IPS-15b (cell line): ENCODE measurements at regions not wholly inside any gene's neighbourhood (a gene's known extent, or its start where the extent isn't known, plus 50 kb on each side); places are given as distances from the start of the nearest gene placed in this dataset.

ENCODE experiments used
- H3K27me3 ChIP-seq: one replicate; pipeline ENCODE4 v1.6.1; 2013; ENCODE audit warnings: low read length; ENCODE audit not compliant: control insufficient read depth, insufficient read depth
- H3K36me3 ChIP-seq: one replicate; pipeline ENCODE4 v1.6.1; 2013; ENCODE audit warnings: low read length; ENCODE audit not compliant: control insufficient read depth, insufficient read depth
- H3K4me1 ChIP-seq: one replicate; pipeline ENCODE4 v1.6.1; 2013; ENCODE audit warnings: mild to moderate bottlenecking, low read length; ENCODE audit not compliant: control insufficient read depth, insufficient read depth
- H3K4me3 ChIP-seq: one replicate; pipeline ENCODE4 v1.5.1; 2013; ENCODE audit warnings: low read depth, low read length
- H3K9ac ChIP-seq: one replicate; pipeline ENCODE4 v1.6.1; 2013; ENCODE audit warnings: low read depth, mild to moderate bottlenecking, low read length
- H3K9me3 ChIP-seq: one replicate; pipeline ENCODE4 v1.6.1; 2013; ENCODE audit warnings: mild to moderate bottlenecking, low read length; ENCODE audit not compliant: control insufficient read depth, insufficient read depth

- Histone ChIP-seq H3K9ac (no peak overlapping the region), H3K27me3 (no peaks in the 10 kb centered on the region), H3K9me3 (no peaks in the 10 kb centered on the region), H3K36me3 (no peaks in the 10 kb centered on the region), H3K4me1 (no peaks in the 10 kb centered on the region), H3K4me3 (no peak overlapping the region)
Measured at GRCh38 chr21:27248814-27249213, 281.9 kb upstream of the ADAMTS5 start.

DNA sequence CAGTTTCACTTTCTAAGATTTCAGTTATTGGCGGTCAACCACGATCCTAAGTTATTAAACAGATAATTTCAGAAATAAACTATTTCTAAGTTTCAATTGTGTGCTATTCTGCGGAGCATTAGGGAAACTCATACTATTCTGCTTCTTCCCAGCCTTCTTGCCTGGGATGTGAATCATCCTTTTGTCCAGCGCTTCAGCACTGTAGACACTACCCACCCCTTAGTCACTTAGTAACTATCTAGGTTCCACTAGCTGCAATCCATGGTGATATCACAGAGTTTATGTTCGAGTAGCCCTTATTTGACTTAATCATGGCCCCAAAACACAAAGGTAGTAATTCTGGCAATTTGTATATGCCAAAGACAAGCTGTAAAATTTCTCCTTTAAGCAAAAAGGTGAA is 279.9 kb upstream of the ADAMTS5 start:
- no peak overlapping the region for H3K4me3 ChIP-seq
- H3K27me3 ChIP-seq = no peaks in the 10 kb centered on the region
- H3K9me3 ChIP-seq = no peaks in the 10 kb centered on the region
- H3K36me3 ChIP-seq = no peaks in the 10 kb centered on the region
- H3K4me1 ChIP-seq = no peaks in the 10 kb centered on the region
- no peak overlapping the region for H3K9ac ChIP-seq

- Histone ChIP-seq H3K9ac (no peak overlapping the region), H3K27me3 (no peaks in the 10 kb centered on the region), H3K9me3 (no peaks in the 10 kb centered on the region), H3K4me1 (no peaks in the 10 kb centered on the region), H3K36me3 (no peaks in the 10 kb centered on the region), H3K4me3 (no peak overlapping the region)
Measured at GRCh38 chr21:27244776-27245175, 277.9 kb upstream of the ADAMTS5 start.

GRCh38 chr21:27244352-27244751 is 277.5 kb upstream of the ADAMTS5 start:
- Histone ChIP-seq H3K4me3 (no peak overlapping the region), H3K27me3 (no peaks in the 10 kb centered on the region), H3K4me1 (no peaks in the 10 kb centered on the region), H3K36me3 (no peaks in the 10 kb centered on the region), H3K9me3 (no peaks in the 10 kb centered on the region), H3K9ac (no peak overlapping the region)

- Histone ChIP-seq H3K36me3 (no peaks in the 10 kb centered on the region), H3K4me1 (no peaks in the 10 kb centered on the region), H3K9ac (no peak overlapping the region), H3K27me3 (no peaks in the 10 kb centered on the region), H3K9me3 (no peaks in the 10 kb centered on the region), H3K4me3 (no peak overlapping the region)
Measured at GRCh38 chr21:27240839-27241238, 274.0 kb upstream of the ADAMTS5 start.

DNA sequence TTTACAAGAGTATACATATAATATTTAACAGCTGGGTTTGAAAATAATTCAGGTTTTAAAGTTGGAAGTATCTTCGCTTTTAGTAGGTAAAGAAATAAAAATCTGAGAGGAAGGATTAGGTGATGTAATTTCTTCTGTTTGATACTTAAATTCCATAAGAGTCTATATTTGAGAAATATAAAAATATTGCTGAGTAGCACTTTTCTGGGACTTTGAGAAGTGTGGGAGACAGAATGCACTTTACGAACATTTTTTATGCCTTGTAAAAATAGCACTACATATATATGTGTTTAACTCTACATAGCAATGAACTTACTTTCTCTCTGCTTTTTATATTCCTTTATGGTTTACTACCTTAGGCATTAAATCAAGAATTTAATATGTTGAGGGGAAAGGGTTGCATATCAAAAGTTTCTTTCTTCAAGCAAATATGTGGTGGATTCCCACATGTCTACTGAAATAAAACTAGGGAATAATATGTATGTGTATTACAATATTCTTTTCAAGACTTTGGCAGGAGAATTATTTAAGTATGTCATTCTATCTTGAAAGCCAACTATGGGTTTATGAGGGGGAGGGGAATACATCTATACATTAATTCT is 266.7 kb upstream of the ADAMTS5 start:
- H3K4me3 ChIP-seq = no peak overlapping the region
- H3K9me3 ChIP-seq = no peaks in the 10 kb centered on the region
- no peak overlapping the region for H3K9ac ChIP-seq
- no peaks in the 10 kb centered on the region for H3K4me1 ChIP-seq
- no peaks in the 10 kb centered on the region for H3K27me3 ChIP-seq
- H3K36me3 ChIP-seq = no peaks in the 10 kb centered on the region

- peaks cover 5% of the 10 kb centered on the region for H3K4me1 ChIP-seq
- no peaks in the 10 kb centered on the region for H3K9me3 ChIP-seq
- H3K27me3 ChIP-seq = no peaks in the 10 kb centered on the region
- H3K4me3 ChIP-seq = no peak overlapping the region
- H3K36me3 ChIP-seq = no peaks in the 10 kb centered on the region
- no peak overlapping the region for H3K9ac ChIP-seq
Measured at GRCh38 chr21:27225940-27226339, 259.1 kb upstream of the ADAMTS5 start.

DNA sequence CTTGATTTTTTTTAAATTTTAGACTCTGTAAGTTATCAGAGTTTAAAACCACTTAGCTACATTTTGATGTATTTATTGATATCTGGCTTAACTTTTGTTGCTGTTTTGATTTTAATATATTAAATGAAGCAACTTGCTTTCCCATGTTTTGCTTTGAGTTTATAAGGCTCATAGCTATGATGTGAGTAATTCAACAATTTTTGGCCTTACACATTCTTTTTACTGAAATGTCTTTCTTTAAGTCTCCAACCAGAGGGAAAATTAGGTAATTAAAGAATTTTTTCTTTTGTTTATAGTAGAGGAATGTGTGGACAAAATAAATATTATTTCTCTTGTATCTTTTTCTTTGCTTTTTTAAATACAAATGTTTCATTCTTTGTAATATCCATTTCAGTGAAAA is 258.3 kb upstream of the ADAMTS5 start:
- Histone ChIP-seq H3K27me3 (no peaks in the 10 kb centered on the region), H3K9me3 (no peaks in the 10 kb centered on the region), H3K9ac (no peak overlapping the region), H3K4me3 (no peak overlapping the region), H3K36me3 (no peaks in the 10 kb centered on the region), H3K4me1 (peaks cover 9% of the 10 kb centered on the region)

DNA sequence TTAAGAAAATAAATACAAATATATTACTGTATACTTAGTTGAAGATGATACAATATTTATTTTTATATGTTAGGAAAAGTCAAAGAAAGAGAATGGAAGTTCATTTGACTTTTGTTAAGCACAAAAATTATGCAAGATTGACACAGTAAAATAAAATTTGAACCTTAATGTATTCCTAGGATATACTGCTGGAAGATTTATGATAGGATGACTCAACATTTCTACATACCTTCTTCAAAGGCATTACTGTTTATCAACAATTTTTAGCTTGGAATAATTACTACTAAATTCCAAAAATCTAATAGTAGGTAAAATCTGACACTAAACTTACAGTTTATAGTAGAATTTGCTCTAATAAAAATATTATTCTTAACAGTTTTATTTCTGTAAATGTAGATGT is 257.3 kb upstream of the ADAMTS5 start:
- no peak overlapping the region for H3K4me3 ChIP-seq
- H3K36me3 ChIP-seq = no peaks in the 10 kb centered on the region
- no peak overlapping the region for H3K9ac ChIP-seq
- H3K27me3 ChIP-seq = no peaks in the 10 kb centered on the region
- no peaks in the 10 kb centered on the region for H3K9me3 ChIP-seq
- H3K4me1 ChIP-seq = peaks cover 9% of the 10 kb centered on the region

DNA sequence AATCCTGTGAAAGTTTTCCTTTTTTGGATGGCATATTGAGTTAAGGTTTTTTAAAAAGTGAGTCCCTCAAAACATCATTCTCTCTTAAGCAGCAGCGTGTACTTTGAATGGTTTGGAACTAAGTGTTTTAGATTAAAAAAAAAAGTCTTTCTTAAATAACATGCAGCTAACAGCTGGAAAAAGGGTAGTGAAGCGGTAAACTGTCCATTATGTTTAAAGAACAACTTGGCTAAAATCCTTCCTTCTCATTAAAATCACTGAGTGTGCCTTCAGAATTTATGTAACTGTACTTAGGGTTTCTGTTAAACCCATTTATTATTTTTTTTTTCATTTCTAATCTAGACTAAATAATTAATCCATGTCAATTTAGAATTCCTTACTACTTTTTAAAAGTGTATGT is 254.2 kb upstream of the ADAMTS5 start:
- Histone ChIP-seq H3K9ac (no peak overlapping the region), H3K4me3 (no peak overlapping the region)

DNA sequence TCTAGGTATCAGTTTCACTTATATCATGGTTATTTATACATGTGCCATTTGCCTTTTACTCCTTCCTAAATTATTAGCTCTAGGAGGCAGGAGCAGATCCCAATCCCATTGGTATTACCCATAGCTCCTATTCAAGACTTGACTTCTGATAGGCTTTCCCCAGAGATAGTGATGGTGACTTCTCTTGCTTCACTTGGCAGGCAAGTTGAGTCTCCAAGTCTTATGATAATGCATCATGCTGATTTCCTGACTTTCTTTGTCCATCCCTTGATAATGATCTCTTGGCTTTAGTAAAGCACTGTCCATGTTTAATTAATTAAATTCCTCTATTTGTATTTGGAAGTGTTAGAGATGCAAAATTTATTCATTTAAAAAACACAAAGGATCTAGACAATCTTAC is 253.5 kb upstream of the ADAMTS5 start:
- Histone ChIP-seq H3K9ac (no peak overlapping the region), H3K27me3 (no peaks in the 10 kb centered on the region), H3K4me3 (no peak overlapping the region), H3K9me3 (no peaks in the 10 kb centered on the region), H3K36me3 (no peaks in the 10 kb centered on the region), H3K4me1 (peaks cover 9% of the 10 kb centered on the region)

More for the DNA sequence above, 254.2 kb upstream of the ADAMTS5 start:
- Histone ChIP-seq H3K4me1 (peaks cover 9% of the 10 kb centered on the region), H3K27me3 (no peaks in the 10 kb centered on the region), H3K36me3 (no peaks in the 10 kb centered on the region), H3K9me3 (no peaks in the 10 kb centered on the region)

DNA sequence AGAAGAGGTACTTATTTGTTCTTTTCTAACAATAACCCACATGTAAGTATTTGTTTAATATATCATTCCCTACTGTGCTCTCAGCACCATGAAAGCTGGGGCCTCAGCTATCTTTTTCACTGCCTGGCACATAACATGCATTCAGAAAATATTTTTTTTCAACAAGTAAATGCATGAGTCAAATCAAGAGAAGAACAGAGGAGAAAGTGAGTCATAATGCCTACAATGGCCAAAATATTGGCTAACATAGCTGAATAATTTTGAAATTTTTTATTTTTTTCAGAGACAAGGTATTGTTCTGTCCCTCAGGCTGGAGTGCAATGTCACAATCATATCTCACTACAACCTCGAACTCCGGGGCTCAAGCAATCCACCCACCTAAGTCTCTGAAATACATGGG is 252.2 kb upstream of the ADAMTS5 start:
- no peak overlapping the region for H3K4me3 ChIP-seq
- no peaks in the 10 kb centered on the region for H3K27me3 ChIP-seq
- no peak overlapping the region for H3K9ac ChIP-seq
- H3K36me3 ChIP-seq = no peaks in the 10 kb centered on the region
- no peaks in the 10 kb centered on the region for H3K9me3 ChIP-seq
- peaks cover 9% of the 10 kb centered on the region for H3K4me1 ChIP-seq
